DND-41 (cell line): ENCODE measurements at regions not wholly inside any gene's neighbourhood (a gene's known extent, or its start where the extent isn't known, plus 50 kb on each side); places are given as distances from the start of the nearest gene placed in this dataset.

Source experiments
- EZH2 ChIP-seq: IDR thresholded peaks from 3 replicates; pipeline ENCODE4 v1.6.1; 2012; ENCODE audit warnings: borderline replicate concordance, low read depth, mild to moderate bottlenecking, moderate library complexity, low read length, inconsistent platforms; ENCODE audit not compliant: severe bottlenecking
- TF ChIP-seq, protein P1 (sequence below): IDR thresholded peaks from 2 replicates; pipeline ENCODE4 v1.5.1; 2012; ENCODE audit warnings: borderline replicate concordance, low read length, moderate library complexity, mild to moderate bottlenecking; ENCODE audit not compliant: poor library complexity, severe bottlenecking; ENCODE audit errors: extremely low read depth

DNA sequence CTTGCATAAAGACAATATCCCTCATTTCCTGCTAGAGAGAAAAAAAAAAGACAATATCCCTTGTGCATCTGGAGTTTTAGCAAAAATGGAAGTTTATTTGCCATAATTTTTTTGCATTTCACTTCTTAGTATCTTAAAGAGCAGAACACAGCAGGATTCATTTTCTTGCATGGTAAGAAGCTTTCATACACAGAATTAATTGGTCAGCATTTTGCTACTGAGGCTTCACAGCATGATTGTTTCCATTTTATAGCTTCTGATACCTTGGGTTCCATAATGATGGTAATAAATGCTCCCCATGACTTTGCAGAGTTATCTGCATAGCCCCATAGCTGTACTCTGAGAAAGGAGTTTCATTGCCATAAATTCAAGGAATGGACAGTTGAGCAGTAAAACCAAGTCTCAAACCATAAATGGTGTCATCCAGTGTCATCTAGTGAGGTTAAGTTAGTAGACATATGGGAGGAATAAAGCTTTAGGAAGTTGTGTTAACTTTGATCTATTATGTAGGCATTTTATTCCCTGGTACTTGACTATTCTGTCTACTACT, 88.8 kb upstream of the PLD5 start:
- TF ChIP-seq, protein P1, sequence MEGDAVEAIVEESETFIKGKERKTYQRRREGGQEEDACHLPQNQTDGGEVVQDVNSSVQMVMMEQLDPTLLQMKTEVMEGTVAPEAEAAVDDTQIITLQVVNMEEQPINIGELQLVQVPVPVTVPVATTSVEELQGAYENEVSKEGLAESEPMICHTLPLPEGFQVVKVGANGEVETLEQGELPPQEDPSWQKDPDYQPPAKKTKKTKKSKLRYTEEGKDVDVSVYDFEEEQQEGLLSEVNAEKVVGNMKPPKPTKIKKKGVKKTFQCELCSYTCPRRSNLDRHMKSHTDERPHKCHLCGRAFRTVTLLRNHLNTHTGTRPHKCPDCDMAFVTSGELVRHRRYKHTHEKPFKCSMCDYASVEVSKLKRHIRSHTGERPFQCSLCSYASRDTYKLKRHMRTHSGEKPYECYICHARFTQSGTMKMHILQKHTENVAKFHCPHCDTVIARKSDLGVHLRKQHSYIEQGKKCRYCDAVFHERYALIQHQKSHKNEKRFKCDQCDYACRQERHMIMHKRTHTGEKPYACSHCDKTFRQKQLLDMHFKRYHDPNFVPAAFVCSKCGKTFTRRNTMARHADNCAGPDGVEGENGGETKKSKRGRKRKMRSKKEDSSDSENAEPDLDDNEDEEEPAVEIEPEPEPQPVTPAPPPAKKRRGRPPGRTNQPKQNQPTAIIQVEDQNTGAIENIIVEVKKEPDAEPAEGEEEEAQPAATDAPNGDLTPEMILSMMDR: no peak
- no peak for TF ChIP-seq EZH2
